ENCODE measurements at regions not wholly inside any gene's neighbourhood (a gene's known extent, or its start where the extent isn't known, plus 50 kb on each side); places are given as distances from the start of the nearest gene placed in this dataset.

DNA sequence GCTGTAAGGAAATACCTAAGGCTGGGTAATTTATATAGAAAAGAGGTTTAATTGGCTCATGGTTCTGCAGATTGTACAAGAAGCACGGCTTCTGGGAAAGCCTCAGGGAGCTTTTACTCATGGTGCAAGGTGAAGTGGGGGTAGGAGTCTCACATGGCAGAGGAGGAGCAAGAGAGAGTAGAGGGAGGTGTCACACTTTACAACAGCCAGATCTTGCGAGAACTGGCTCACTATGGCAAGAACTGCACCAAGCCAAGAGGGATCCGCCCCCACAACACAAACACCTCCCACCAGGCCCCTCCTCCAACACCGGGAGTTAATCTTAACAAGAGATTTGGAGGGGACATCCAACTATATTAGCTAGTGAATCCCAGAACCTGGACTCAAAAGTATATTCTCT is 135.4 kb upstream of the SOD1 start:
- no peak overlapping the region for H3K4me2 ChIP-seq (replicated peaks; ENCODE audit: extremely low read depth, low read length, poor library complexity, severe bottlenecking)
- H3K36me3 Mint-ChIP-seq: no peaks in the 10 kb centered on the region
- no peak overlapping the region for H3K27ac ChIP-seq (ENCODE audit: low read depth in 1 of 2, low read length in 2 of 2)
- no peaks in the 10 kb centered on the region for H3K27me3 ChIP-seq (ENCODE audit: control insufficient read depth in 2 of 2, insufficient read depth in 2 of 2, low read length in 2 of 2)
- 100% methylated on average over 1 of the region's 4 CpGs for WGBS (ENCODE audit: insufficient coverage)
- TF ChIP-seq, protein P1, sequence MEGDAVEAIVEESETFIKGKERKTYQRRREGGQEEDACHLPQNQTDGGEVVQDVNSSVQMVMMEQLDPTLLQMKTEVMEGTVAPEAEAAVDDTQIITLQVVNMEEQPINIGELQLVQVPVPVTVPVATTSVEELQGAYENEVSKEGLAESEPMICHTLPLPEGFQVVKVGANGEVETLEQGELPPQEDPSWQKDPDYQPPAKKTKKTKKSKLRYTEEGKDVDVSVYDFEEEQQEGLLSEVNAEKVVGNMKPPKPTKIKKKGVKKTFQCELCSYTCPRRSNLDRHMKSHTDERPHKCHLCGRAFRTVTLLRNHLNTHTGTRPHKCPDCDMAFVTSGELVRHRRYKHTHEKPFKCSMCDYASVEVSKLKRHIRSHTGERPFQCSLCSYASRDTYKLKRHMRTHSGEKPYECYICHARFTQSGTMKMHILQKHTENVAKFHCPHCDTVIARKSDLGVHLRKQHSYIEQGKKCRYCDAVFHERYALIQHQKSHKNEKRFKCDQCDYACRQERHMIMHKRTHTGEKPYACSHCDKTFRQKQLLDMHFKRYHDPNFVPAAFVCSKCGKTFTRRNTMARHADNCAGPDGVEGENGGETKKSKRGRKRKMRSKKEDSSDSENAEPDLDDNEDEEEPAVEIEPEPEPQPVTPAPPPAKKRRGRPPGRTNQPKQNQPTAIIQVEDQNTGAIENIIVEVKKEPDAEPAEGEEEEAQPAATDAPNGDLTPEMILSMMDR (IDR thresholded peaks at IDR 0.05): no peak
- no peaks in the 10 kb centered on the region for H3K4me1 ChIP-seq (ENCODE audit: control insufficient read depth in 1 of 2, insufficient read depth in 2 of 2, low read length in 2 of 2)
- no peak overlapping the region for H3K9ac ChIP-seq (ENCODE audit: insufficient read depth, low read length, poor library complexity, severe bottlenecking)
- no peak overlapping the region for H3K4me3 Mint-ChIP-seq
- H3K4me1 Mint-ChIP-seq: no peaks in the 10 kb centered on the region
- H2AFZ ChIP-seq (ENCODE audit: insufficient read depth, low read depth, low read length, poor library complexity, severe bottlenecking): no peak overlapping the region
- intact Hi-C loops (cut with micrococcal nuclease): no loop called here
- H3K9me3 ChIP-seq (replicated peaks in 1 of 2; ENCODE audit: control insufficient read depth in 1 of 2, insufficient read depth in 1 of 2, low read length in 2 of 2): no peaks in the 10 kb centered on the region
- no peaks in the 10 kb centered on the region for H3K79me2 ChIP-seq (ENCODE audit: insufficient read depth, low read length)
- peaks cover 1 to 3% (median 3%) of the 10 kb centered on the region in 3 donors for H3K27me3 Mint-ChIP-seq (ENCODE audit: low read depth in 3 of 3)
- no peak for DNase-seq
- no peak overlapping the region for H3K27ac Mint-ChIP-seq
- no peaks in the 10 kb centered on the region for H3K36me3 ChIP-seq (replicated peaks in 1 of 2; ENCODE audit: control insufficient read depth in 1 of 2, insufficient read depth in 2 of 2, low read length in 2 of 2)
- peaks cover 0 to 2% (median 0%) of the 10 kb centered on the region in 7 donors for H3K9me3 Mint-ChIP-seq
- no peaks in the 10 kb centered on the region for H4K20me1 ChIP-seq (ENCODE audit: insufficient read depth, low read length)
- no peak overlapping the region for H3K4me3 ChIP-seq (replicated peaks in 1 of 3; ENCODE audit: low read depth in 2 of 3, low read length in 3 of 3)

DNA sequence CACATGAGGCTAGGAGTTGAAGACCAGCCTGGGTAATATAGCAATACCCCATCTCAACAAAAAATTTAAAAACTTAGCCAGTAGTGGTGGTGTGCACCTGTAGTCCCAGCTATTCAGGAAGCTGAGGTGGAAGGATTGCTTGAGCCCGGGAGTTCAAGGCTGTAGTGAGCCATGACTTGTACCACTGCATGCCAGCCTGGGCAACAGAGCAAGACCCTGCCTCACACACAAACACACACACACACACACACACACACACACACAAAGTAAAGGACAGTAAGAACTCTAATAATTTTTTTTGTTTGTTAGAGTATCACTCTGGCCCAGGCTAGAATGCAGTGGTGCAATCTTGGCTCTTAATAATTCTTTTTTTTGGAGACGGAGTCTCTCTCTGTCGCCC is 138.0 kb upstream of the SOD1 start:
- 95% methylated on average over 2 of the region's 3 CpGs for WGBS (ENCODE audit: insufficient coverage)
- H3K36me3 ChIP-seq (replicated peaks in 1 of 2; ENCODE audit: control insufficient read depth in 1 of 2, insufficient read depth in 2 of 2, low read length in 2 of 2): no peaks in the 10 kb centered on the region
- H4K20me1 ChIP-seq (ENCODE audit: insufficient read depth, low read length): no peaks in the 10 kb centered on the region
- no peaks in the 10 kb centered on the region for H3K36me3 Mint-ChIP-seq
- H3K9ac ChIP-seq (ENCODE audit: insufficient read depth, low read length, poor library complexity, severe bottlenecking): no peak overlapping the region
- H3K27ac Mint-ChIP-seq: peak overlapping the region in 1 of 7 donors; percentile 40
- H3K4me3 ChIP-seq (replicated peaks in 1 of 3; ENCODE audit: low read depth in 2 of 3, low read length in 3 of 3): no peak overlapping the region
- no peak overlapping the region for H3K4me2 ChIP-seq (replicated peaks; ENCODE audit: extremely low read depth, low read length, poor library complexity, severe bottlenecking)
- intact Hi-C loops (cut with micrococcal nuclease): no loop called here
- H3K4me1 ChIP-seq (ENCODE audit: control insufficient read depth in 1 of 2, insufficient read depth in 2 of 2, low read length in 2 of 2): no peaks in the 10 kb centered on the region
- H3K4me3 Mint-ChIP-seq: no peak overlapping the region
- H3K27me3 Mint-ChIP-seq (ENCODE audit: low read depth in 3 of 3): peaks cover 1 to 5% (median 3%) of the 10 kb centered on the region in 3 donors
- no peaks in the 10 kb centered on the region for H3K4me1 Mint-ChIP-seq
- no peak overlapping the region for H3K27ac ChIP-seq (ENCODE audit: low read depth in 1 of 2, low read length in 2 of 2)
- no peaks in the 10 kb centered on the region for H3K27me3 ChIP-seq (ENCODE audit: control insufficient read depth in 2 of 2, insufficient read depth in 2 of 2, low read length in 2 of 2)
- TF ChIP-seq, protein P1 (IDR thresholded peaks at IDR 0.05): no peak
- H3K79me2 ChIP-seq (ENCODE audit: insufficient read depth, low read length): no peaks in the 10 kb centered on the region
- H3K9me3 Mint-ChIP-seq: peaks cover 0 to 2% (median 0%) of the 10 kb centered on the region in 7 donors
- no peak overlapping the region for H2AFZ ChIP-seq (ENCODE audit: insufficient read depth, low read depth, low read length, poor library complexity, severe bottlenecking)
- DNase-seq: no peak
- no peaks in the 10 kb centered on the region for H3K9me3 ChIP-seq (replicated peaks in 1 of 2; ENCODE audit: control insufficient read depth in 1 of 2, insufficient read depth in 1 of 2, low read length in 2 of 2)

All from CD14-positive monocyte (primary cell).